ENCODE measurements at regions not wholly inside any gene's neighbourhood (a gene's known extent, or its start where the extent isn't known, plus 50 kb on each side); places are given as distances from the start of the nearest gene placed in this dataset.
"Not testable (repeated sequence)": the region's sequence is repeated elsewhere in the genome, so short reads cannot be mapped to it uniquely, and the experiment has no call there.

DNA sequence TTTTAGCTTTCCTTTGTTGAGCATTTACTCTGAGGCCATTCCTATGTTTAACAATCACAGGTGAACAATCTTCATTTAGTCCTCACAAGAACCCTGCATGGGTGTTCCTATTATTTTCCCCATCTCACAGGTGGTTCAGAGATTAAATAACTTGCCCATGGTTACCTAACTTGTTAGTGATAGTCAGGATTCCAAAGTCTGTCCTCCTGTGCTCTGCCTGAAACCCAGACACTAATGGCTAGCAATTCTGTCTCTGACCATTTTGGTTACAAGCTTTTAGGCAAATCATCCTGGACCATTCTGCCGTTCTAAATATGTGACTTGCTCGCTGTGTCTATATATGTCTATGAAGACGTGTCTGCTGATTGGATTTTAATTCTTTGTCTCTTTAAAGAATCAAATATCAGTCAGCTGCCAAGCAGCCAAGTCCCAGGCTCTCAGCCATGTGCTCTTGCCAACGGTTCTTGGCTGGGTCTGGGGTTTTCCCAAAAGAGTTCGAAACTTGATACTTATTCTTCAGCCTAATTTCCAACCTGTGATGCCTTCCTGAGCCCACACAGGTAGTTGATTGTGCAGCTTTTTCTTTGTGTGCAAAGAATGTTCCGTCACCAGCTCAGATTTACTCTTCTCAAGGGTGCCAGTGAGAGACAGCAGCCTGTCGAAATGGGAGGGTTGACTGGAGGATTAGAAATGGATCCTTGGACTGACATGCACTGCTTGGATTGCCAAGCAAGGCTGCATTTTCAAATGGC is 121.7 kb downstream of the NREP start:
- DNase-seq (ENCODE audit: low read depth in 4 of 4, low spot score in 3 of 4) = no peak

DNA sequence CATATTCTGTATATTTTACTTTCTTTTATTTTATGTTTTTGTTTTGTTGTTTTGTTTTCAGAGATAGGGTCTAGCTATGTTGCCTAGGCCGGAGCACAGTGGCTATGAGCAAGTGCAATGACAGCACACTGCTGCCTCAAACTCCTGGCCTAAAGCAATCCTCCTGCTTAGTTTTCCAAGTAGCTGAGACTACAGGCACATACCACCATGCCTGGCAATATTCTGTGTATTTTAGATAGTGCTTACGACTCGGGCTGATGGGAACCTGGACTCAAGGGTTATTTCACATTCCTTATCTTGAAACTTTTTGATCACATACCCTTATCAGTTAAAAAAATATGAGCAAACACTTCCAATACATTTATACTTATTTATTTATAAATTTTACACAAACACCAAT is 119.0 kb upstream of the STARD4 start:
- DNase-seq (ENCODE audit: low read depth in 4 of 4, low spot score in 3 of 4) = no peak

DNA sequence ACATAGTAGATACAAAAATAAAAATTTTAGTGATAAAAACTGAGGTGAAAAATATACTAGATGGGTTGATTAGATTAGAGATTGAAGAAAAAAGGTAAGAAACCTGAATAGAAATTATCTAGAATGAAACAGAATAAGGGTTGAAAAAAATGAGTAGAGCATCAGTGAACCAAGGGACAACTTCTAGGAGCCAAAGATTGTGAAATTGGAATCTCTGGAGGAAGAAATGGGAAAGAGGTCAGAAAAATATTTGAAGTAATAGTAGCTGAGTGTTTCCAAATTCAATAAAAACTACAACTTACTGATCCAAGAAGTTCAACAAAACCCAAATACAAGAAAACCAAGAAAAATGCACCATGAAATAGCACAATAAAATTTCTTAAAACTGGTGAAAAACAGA is 116.6 kb upstream of the STARD4 start:
- DNase-seq (ENCODE audit: low read depth in 4 of 4, low spot score in 3 of 4) = no peak

DNA sequence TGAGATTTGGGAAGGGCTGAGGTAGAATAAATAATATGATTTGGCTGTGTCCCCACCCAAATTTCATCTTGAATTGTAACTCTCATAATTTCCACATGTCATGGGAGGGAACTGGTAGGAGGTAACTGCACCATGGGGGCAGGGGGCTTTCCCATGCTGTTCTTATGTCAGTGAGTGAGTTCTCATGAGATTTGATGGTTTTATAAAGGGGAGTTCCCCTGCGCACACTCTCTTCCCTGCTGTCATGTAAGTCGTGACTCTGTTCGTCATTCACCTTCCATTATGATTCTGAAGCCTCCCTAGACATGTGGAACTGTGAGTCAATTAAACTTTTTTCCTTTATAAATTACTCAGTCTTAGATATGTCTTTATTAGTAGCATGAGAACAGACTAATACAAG is 115.5 kb upstream of the STARD4 start:
- no peak for DNase-seq (ENCODE audit: low read depth in 4 of 4, low spot score in 3 of 4)

DNA sequence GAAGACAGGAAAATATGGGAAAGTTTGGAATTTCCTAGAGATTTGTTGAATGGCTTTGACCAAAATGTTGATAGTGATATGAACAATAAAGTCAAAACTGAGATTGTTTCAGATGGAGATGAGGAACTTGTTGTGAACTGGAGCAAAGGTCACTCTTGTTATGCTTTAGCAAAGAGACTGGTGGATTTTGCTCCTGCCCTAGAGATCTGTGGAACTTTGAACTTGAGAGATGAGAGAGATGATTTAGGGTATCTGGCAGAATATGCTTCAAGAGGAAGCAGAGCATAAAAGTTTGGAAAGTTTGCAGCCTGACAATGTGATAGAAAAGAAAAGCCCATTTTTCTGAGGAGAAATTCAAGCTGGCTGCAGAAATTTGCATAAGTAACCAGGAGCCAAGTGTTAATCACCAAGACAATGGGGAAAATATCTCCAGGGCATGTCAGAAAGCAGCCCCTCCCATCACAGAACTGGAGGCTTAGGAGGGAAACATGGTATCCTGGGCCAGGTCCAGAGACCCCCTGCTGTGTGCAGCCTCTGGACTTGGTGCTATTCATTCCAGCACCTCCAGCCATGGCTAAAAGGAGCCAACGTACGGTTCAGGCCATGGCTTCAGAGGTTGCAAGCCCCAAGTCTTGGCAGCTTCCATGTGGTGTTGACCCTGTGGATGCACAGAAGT is 114.3 kb upstream of the STARD4 start:
- no peak for DNase-seq (ENCODE audit: low read depth in 4 of 4, low spot score in 3 of 4)

DNA sequence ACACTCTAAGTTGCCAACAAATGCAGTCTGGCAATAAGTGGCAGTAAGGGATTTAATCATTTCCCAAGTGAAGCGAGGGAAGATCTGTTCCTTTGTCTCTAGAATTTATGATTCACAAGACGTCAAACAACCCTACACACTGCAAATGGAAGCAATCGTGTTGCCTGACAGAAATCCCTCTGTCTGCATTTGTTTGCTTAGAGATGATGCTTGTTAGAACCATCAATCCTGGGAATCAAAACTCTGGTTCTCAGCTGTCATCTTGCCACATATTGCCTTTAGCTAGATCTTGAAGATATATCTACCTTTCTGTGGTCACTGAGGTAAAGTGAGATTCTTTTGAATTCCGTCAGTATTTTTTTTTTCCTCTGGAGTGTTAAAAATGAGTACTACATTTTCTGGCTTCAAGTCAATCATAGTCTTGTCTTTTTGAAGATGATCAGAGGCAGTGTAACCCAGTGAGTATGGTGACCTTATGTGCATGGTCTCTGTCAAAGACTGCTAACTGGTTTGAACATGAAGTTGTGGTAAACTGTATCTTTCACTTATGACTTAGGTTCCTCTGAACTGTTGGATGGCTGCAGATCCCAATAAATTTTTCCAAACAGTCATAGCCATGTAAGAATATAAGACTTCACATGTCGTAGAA is 106.4 kb upstream of the STARD4 start:
- DNase-seq (ENCODE audit: low read depth in 4 of 4, low spot score in 3 of 4) = no peak

DNA sequence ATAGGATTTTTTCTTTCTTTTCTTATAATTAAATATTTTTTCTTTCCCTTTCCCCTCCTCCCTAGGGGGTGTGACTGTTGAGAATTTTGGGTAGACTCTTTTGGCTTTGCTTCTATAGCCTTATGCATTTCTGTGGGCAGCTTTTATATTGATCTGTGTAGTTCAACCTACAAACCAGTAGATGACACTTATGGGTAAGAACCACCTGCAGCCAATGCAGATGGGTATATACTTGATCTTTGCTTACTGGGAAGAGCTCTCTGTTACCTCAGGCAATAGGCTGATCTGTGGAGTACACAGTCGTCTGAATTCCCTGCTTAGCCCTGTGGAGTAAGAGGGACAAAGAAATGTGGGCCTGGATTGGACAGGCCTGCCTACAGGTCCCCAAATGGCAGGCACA is 102.7 kb upstream of the STARD4 start:
- DNase-seq (ENCODE audit: low read depth in 4 of 4, low spot score in 3 of 4) = no peak

DNA sequence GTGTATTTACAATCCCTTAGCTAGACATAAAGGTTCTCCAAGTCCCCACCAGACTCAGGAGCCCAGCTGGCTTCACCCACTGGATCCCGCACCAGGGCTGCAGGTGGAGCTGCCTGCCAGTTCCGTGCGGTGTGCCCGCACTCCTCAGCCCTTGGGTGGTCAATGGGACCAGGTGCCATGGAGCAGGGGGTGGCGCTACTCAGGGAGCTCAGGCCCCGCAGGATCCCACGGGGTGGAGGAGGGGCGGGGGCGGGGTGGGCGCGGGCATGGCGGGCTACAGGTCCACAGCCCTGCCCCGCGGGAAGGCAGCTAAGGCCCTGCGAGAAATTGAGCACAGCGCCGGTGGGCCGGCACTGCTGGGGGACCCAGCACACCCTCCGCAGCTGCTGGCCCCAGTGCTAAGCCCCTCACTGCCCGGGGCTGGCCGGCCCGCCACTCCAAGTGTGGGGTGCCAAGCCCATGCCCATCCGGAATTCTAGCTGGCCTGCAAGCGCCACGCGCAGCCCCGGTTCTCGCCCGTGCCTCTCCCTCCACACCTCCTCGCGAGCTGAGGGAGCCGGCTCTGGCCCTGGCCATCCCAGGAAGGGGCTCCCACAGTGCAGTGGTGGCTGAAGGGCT is 99.8 kb upstream of the STARD4 start:
- DNase-seq (ENCODE audit: low read depth in 4 of 4, low spot score in 3 of 4) = not testable (repeated sequence)

DNA sequence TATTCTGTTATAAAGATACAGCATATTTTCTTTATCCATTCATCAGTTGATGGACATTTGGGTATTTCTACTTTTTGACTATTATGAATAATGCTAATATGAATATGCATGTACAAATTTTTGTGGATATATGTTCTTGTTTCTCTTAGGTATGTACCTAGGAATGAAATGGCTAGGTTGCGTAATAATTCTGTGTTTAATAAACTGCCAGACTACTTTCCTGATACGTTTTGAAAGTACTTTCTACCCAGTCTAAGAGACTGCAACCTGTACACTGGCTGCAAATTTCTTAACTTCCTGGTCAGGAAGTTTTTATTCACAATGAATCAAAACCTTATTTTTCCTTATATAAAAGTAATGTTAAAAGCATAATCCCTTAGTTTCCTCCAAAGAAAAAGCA is 93.9 kb upstream of the STARD4 start:
- no peak for DNase-seq (ENCODE audit: low read depth in 4 of 4, low spot score in 3 of 4)

DNA sequence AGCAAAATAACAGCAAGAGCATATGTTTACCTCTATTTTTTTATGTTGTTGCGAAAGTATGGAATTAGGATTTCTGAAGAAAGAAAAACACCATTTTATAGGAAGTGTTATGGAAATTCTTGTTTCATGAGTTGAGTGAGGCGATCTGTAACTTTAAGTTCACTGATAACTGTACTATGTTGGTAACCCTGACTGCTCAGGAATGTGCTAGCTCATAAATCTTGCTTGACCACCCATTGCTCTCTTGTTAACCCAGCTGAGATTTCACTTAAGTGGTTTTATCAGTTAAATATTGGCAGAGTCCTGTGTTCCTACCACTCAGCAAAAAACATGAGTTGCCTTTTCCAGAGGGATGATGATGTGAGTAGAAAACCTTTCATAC is 91.1 kb upstream of the STARD4 start:
- peak; percentile 22 to 47 (median 28) for DNase-seq (ENCODE audit: low read depth in 4 of 4, low spot score in 3 of 4)

DNA sequence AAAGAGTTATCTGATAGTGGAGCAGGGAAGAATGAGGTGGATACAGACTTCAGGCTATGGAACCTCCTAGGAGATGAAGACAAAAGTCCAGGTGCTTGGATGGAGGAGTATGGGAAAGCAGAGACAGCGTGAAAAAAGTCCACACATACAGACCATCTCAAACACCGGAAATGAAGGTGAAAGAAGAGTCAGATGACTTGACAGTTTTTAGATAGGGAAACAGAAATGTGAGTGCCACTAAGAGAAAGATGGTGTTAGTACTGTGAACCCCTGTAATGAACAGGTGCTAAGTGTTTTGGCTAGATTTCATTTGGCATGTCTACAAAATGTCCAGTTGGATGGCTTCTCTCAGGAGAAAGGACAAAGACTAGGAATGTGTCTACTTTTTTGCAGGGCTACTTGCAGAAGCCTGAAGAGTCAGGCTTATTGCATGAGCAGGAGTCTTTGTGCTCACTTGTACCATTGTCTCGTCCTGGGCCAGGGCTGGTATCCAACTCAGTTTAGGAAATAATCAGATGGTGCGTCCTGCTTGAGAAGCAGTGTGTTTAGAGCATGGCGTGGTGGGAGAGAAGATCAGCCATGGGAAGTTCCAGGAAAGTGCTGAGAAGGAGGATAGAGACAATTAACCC is 90.6 kb upstream of the STARD4 start:
- DNase-seq (ENCODE audit: low read depth in 4 of 4, low spot score in 3 of 4) = peak in 1 of 4 donors; percentile 25

DNA sequence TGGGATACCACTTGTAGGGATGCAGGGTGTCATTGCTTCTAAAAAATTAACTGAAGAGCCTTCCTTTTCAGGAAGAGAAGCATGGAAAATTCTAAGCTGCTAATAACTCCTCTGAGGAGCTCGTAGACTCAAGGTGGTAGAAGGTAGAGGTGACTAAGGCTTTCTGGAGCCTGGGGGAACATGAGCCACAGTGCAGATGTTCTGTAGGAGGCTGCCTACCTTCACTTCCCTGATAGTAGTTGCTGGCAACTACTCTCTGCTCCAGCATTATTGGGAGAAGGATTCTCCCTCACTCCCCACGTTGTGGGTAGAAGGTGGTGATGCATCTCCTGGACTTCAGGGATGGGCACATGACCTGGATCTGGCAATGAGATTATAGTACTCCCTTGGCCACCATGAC is 86.7 kb upstream of the STARD4 start:
- no peak for DNase-seq (ENCODE audit: low read depth in 4 of 4, low spot score in 3 of 4)

DNA sequence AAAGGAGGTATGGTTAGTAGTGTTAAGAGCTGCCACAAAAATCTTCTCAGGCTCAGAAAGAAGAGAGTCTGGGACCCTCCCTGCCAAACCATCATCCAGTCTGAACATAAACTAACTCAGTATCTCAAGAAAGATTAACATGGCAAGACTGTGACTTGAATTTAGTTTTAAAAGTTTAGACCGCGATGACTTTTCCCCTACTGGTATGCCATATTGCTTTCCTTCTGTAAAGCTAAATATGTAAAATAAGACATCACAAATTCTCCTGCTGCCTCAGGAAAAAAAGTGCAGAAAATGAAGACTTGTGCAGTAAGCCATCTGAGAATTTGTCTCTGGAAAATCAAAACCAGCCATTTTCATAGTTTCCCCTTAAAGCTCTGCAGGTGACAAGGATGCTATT is 85.2 kb upstream of the STARD4 start:
- DNase-seq (ENCODE audit: low read depth in 4 of 4, low spot score in 3 of 4) = no peak

DNA sequence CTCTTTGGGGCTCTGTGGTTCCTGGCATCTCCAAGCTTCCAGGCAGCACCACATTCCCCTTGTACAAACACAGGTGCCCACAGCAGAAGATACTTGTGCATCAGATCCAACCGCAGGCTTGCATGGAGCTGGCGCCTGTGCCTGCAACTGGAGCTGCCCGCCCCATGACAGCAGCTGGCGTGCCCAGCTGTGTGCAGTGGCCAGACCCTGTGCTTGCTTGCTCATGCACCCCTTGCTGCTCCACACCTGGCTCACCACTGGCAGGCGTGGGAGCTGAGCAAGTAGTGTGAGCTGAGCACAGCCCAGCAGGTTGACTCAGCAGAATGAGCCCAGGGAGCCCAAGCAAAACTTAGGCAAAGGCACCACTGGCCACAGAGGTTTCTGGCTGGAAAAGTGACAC is 84.4 kb upstream of the STARD4 start:
- DNase-seq (ENCODE audit: low read depth in 4 of 4, low spot score in 3 of 4) = no peak

DNA sequence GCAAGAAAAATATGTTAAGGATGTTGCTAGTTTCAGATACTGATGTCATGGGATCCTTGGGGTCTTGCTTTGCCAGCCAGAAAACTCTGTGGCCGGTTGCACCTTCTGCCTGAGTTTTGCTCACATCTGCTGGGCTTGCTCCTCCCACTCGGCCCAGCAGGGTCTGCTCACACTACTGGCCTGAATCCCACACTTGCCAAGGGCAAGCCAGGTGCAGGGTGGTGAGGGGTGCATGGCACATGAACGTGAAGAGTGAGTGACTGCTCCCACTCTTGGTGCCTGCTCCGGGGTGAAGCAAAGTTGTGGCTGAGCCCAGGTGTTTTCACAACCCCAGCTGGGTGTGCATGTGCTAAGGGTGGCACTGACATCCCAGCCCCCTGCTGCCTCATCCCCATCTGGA is 83.1 kb upstream of the STARD4 start:
- no peak for DNase-seq (ENCODE audit: low read depth in 4 of 4, low spot score in 3 of 4)

DNA sequence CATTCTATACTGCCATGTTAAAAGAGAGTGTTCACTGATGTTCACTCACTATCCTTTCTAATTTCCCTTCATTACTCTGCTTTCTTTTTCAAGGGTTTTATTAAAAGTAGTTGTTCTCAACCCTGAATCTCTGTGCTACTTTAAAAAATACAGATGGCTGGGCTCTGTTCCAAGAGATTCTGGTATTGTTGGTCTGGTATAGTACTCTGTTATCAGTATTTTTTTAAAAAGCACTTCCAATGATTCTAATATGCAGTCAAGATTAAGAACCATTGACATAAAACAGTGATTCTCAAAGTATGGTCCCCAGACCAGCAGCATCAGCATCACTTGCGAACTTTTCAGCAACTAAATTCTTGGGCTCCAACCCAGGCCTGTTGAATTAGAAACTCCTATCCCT is 77.0 kb upstream of the STARD4 start:
- no peak for DNase-seq (ENCODE audit: low read depth in 4 of 4, low spot score in 3 of 4)

DNA sequence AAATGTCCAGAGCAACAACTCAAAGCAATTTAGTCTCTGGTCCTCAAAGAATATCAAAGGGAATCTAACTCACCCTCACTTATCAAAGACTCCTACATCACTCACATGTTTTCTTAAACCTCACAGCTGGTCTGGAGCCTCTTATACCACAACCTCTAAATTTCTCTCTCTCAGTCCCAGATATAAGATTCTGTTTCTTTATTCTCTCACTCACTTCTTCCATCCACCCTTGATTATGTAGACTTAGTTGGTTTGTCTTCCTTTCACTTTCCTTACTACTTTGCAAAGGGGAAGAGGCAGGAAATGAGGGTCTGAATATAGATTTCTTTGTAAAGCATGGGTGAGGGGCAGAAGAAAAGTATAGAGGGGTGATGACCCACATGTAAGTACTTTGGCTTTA is 75.4 kb upstream of the STARD4 start:
- DNase-seq (ENCODE audit: low read depth in 4 of 4, low spot score in 3 of 4) = no peak

DNA sequence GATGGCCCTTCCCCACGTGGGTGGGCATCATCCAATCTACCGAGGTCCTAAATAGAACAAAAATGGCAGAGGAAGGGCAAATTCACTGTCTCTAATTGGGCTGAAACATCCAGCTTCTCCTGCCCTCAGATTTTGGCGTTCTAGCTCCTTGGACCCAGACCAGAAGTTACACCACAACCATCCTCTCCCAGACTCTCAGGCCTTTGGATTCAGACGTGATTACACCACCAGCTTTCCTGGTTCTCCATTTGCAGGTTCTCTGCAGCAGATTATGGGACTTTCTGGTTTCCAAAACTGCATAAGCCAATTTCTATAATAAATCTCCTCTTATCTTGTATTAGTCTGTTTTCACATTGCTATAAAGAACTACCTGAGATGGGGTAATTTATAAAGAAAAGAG is 73.6 kb upstream of the STARD4 start:
- no peak for DNase-seq (ENCODE audit: low read depth in 4 of 4, low spot score in 3 of 4)

DNA sequence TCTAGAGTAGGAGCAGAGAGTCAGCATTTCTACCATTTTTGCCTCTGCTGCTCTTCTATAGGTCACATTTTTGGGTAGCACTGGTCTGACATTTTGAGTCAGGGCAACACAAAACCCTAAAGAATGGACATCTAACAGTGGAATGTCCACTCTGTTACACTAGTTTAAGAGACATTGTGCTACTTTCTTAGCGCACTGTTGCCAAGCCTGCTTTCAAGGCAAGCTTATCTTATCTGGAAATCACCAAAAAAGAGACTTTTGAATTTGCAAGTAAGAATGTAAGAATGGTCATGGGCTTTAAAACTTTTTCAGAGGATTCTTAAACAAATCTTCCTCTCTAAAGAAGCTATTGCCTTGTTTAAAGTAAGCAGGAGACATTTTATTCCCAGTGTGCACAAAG is 73.0 kb upstream of the STARD4 start:
- DNase-seq (ENCODE audit: low read depth in 4 of 4, low spot score in 3 of 4) = no peak

DNA sequence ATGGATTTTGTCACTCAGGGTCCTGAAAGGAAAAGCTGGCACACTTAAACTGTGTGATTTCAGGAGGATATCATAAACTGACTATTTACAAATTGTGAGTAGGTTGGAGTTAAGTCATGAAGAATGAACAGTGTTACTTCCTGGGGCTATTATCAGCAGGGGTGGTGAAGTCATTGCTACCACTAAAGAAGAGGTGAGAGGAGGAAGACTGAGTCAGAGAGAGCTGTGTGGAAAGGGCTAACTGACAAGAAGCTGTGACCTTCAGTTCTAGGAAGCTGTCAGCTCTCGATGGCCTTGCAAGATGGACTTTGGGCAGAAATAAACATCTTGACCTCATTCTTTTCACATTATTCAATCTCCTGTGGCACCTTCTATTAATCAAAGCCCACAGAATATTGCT is 72.3 kb upstream of the STARD4 start:
- no peak for DNase-seq (ENCODE audit: low read depth in 4 of 4, low spot score in 3 of 4)

DNA sequence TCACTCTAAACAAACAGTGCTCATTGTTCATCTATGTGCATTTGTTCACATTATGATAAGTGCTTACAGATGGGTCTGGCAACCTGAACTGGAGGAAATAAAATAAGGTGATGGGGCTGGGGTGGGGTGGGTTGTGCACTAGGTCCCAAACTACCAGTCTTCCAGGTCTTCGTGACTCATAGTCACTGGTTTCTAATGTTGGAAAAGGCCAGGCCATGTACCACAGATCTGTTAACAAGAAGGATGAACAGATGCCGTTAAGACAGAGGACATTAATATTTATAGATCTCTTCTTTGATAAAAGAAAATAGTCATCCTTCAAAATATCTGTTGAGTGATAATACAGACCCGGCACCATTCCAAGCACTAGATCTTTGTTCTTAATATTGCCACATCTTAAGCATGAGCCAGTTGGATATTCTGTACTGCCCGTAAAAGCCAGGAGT is 71.4 kb upstream of the STARD4 start:
- no peak for DNase-seq (ENCODE audit: low read depth in 4 of 4, low spot score in 3 of 4)

Data from left renal pelvis (tissue), 4 donors.